ENCODE measurements at regions not wholly inside any gene's neighbourhood (a gene's known extent, or its start where the extent isn't known, plus 50 kb on each side); places are given as distances from the start of the nearest gene placed in this dataset.
"Not testable (repeated sequence)": the region's sequence is repeated elsewhere in the genome, so short reads cannot be mapped to it uniquely, and the experiment has no call there.

DNA sequence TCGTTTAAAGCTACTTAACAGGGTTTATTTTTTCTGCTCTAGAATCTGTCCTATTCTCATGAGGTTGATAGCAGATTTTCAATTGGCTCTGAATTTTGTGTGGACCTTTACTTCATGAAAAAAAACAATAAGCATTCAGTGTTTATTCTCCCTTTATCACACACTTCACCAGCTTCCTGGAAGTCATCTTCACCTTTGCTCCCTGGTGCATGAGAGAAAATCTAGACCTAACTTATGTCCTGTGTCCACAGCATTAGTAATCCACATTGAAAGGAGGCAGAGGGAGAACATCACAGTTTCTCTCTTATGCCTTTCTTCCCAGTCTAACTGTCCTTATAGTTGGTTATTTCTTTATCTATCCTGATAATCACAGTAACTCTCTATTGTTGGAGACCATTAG is 316.1 kb downstream of the PTH2R start:
- no peak for ATAC-seq

DNA sequence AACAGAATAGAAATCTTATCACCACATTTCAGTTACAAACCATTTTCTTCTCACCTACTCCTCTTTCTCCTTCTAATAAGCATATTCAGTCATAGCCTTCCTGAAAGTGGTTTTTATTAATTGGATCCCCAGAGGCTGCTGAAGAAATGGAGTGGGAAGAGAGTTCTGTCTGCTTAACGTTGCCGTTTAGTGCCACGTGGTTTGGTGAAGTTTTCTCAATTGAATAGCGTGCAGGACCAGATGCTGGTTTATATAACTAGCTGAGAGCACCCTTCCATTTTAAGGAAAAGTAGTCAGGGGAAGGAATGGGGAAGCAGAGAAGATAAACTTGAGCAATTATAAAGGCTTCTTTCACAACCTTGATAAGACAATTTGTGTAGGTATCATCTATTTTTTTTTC is 318.7 kb downstream of the PTH2R start:
- ATAC-seq (no peak), DNase-seq (no peak)
- Histone ChIP-seq H3K27ac (no peak overlapping the region), H3K36me3 (ENCODE audit: insufficient read depth in 1 of 2, low read depth in 1 of 2) (no peaks in the 10 kb centered on the region), H3K9me3 (no peaks in the 10 kb centered on the region), H3K4me1 (no peaks in the 10 kb centered on the region), H3K4me3 (no peak overlapping the region), H3K27me3 (ENCODE audit: insufficient read depth in 3 of 3, low read length in 2 of 3) (no peaks in the 10 kb centered on the region)
- TF ChIP-seq, protein P1, sequence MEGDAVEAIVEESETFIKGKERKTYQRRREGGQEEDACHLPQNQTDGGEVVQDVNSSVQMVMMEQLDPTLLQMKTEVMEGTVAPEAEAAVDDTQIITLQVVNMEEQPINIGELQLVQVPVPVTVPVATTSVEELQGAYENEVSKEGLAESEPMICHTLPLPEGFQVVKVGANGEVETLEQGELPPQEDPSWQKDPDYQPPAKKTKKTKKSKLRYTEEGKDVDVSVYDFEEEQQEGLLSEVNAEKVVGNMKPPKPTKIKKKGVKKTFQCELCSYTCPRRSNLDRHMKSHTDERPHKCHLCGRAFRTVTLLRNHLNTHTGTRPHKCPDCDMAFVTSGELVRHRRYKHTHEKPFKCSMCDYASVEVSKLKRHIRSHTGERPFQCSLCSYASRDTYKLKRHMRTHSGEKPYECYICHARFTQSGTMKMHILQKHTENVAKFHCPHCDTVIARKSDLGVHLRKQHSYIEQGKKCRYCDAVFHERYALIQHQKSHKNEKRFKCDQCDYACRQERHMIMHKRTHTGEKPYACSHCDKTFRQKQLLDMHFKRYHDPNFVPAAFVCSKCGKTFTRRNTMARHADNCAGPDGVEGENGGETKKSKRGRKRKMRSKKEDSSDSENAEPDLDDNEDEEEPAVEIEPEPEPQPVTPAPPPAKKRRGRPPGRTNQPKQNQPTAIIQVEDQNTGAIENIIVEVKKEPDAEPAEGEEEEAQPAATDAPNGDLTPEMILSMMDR (IDR thresholded peaks at IDR 0.05) = no peak
- WGBS, 3 donors = 51 to 61% (median 59%) methylated on average over 4 of the region's 4 CpGs
- intact Hi-C loops (cut with DNase I) = no loop called here

More for the DNA sequence above, 316.1 kb downstream of the PTH2R start:
- no peak overlapping the region for H3K27ac ChIP-seq
- no peaks in the 10 kb centered on the region for H3K36me3 ChIP-seq (ENCODE audit: insufficient read depth in 1 of 2, low read depth in 1 of 2)
- H3K9me3 ChIP-seq = no peaks in the 10 kb centered on the region
- no peaks in the 10 kb centered on the region for H3K27me3 ChIP-seq (ENCODE audit: insufficient read depth in 3 of 3, low read length in 2 of 3)
- intact Hi-C loops (cut with DNase I) = no loop called here
- TF ChIP-seq, protein P1 (IDR thresholded peaks at IDR 0.05) = no peak
- no peak for DNase-seq
- H3K4me1 ChIP-seq = no peaks in the 10 kb centered on the region
- no peak overlapping the region for H3K4me3 ChIP-seq
- WGBS, 3 donors = 33 to 59% (median 41%) methylated on average over 1 of the region's 1 CpG

DNA sequence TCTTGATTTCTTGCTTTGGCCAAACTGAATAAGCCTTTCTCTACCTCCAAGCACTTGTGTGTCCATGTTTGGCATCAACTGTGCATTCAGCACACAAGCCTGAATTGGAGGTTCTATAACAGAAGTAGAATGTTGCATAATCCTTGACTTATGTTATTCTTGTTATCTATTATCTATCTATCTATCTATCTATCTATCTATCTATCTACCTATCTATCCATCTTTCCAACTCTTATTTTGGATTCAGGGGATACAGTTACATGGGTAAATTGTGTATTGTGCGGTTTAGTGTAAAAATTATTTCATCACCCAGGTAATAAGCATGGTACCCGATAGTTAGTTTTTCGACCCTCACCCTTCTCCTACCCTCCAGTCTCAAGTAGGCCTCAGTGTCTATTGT is 319.6 kb downstream of the PTH2R start:
- Histone ChIP-seq H3K4me1 (no peaks in the 10 kb centered on the region), H3K27me3 (ENCODE audit: insufficient read depth in 3 of 3, low read length in 2 of 3) (no peaks in the 10 kb centered on the region), H3K27ac (no peak overlapping the region), H3K4me3 (no peak overlapping the region), H3K36me3 (ENCODE audit: insufficient read depth in 1 of 2, low read depth in 1 of 2) (no peaks in the 10 kb centered on the region), H3K9me3 (no peaks in the 10 kb centered on the region)
- 91 to 94% (median 92%) methylated on average over 3 of the region's 3 CpGs for WGBS, 3 donors
- ATAC-seq = no peak
- DNase-seq = no peak
- TF ChIP-seq, protein P1 (IDR thresholded peaks at IDR 0.05) = no peak
- intact Hi-C loops (cut with DNase I) = no loop called here

DNA sequence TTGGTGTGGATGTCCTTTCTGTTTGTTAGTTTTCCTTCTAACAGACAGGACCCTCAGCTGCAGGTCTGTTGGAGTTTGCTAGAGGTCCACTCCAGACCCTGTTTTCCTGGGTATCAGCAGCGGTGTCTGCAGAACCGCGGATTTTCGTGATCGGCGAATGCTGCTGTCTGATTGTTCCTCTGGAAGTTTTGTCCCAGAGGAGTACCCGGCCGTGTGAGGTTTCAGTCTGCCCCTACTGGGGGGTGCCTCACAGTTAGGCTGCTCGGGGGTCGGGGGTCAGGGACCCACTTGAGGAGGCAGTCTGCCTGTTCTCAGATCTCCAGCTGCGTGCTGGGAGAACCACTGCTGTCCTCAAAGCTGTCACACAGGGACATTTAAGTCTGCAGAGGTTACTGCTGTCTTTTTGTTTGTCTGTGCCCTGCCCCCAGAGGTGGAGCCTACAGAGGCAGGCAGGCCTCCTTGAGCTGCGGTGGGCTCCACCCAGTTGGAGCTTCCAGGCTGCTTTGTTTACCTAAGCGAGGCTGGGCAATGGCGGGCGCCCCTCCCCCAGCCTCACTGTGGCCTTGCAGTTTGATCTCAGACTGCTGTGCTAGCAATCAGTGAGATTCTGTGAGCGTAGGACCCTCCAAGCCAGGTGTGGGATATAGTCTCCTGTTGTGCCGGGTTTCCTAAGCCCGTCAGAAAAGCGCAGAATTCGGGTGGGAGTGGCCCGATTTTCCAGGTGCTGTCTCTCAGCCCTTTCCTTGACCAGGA is 345.2 kb downstream of the PTH2R start:
- H3K4me1 ChIP-seq; H3K27ac ChIP-seq; H3K27me3 ChIP-seq (ENCODE audit: insufficient read depth in 3 of 3, low read length in 2 of 3); H3K4me3 ChIP-seq; H3K36me3 ChIP-seq (ENCODE audit: insufficient read depth in 1 of 2, low read depth in 1 of 2); ATAC-seq; intact Hi-C loops (cut with DNase I): not testable (repeated sequence)
- DNase-seq = peak in 1 of 2 donors; percentile 34
- H3K9me3 ChIP-seq = peaks cover 12% of the 10 kb centered on the region
- WGBS, 3 donors = 82 to 88% (median 88%) methylated on average over 21 of the region's 21 CpGs

DNA sequence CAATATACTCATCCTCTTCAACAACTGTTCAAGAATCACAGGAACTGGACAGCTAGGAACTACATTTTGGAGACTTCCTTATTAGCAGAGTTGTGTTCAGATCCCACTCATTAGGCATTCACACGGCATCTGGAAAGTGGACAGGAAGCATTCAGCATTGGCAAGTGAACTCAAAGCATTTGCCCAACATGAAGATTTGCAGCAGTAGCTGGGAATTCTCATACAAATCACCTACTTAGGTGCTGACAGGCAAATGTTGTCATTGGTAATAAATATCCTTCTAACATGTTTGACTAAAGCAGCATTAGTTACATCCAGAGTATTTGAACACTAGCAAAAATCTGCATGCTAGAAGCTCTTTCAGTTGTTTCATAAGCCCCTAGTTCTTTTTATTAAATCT is 350.8 kb downstream of the PTH2R start:
- intact Hi-C loops (cut with DNase I) = no loop called here
- Histone ChIP-seq H3K36me3 (ENCODE audit: insufficient read depth in 1 of 2, low read depth in 1 of 2) (no peaks in the 10 kb centered on the region), H3K27me3 (ENCODE audit: insufficient read depth in 3 of 3, low read length in 2 of 3) (no peaks in the 10 kb centered on the region), H3K4me1 (no peaks in the 10 kb centered on the region), H3K9me3 (peaks cover 12% of the 10 kb centered on the region), H3K4me3 (no peak overlapping the region), H3K27ac (no peak overlapping the region)
- TF ChIP-seq, protein P1 (IDR thresholded peaks at IDR 0.05) = no peak
- DNase-seq = no peak
- 61 to 68% (median 63%) methylated on average over 1 of the region's 1 CpG for WGBS, 3 donors
- ATAC-seq = no peak

DNA sequence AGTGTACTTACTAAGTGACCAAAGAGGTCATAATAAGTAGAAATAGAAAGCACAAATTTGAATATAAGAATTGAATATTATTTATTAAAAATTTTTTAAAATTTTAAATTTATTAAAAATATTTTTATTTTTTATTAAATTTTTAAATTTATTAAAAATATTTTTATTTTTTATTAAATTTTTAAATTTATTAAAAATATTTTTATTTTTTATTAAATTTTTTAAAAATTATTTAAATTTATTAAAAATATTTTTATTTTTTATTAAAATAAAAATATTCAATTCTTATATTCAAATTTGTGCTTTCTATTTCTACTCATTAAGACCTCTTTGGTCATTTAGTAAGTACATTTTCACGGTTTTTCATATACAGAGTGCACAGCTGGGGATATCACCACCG is 366.5 kb downstream of the PTH2R start:
- H3K27ac ChIP-seq; H3K9me3 ChIP-seq; H3K4me1 ChIP-seq; intact Hi-C loops (cut with DNase I); H3K36me3 ChIP-seq (ENCODE audit: insufficient read depth in 1 of 2, low read depth in 1 of 2); DNase-seq; H3K4me3 ChIP-seq; H3K27me3 ChIP-seq (ENCODE audit: insufficient read depth in 3 of 3, low read length in 2 of 3); ATAC-seq: not testable (repeated sequence)
- WGBS, 3 donors = 79 to 86% (median 82%) methylated on average over 2 of the region's 2 CpGs
